ENCODE measurements at regions not wholly inside any gene's neighbourhood (a gene's known extent, or its start where the extent isn't known, plus 50 kb on each side); places are given as distances from the start of the nearest gene placed in this dataset.

GRCh38 chr2:2890246-2890645 is 487.4 kb downstream of the EIPR1 start (continued):
- TF ChIP-seq HDGF (IDR thresholded peaks at IDR 0.05) = no peak

- FAIRE-seq = no peak
- no peaks in the 10 kb centered on the region for H3K79me2 ChIP-seq (ENCODE audit: control insufficient read depth, insufficient read depth, low read length)
- H4K20me1 ChIP-seq (ENCODE audit: control insufficient read depth, insufficient read depth) = no peaks in the 10 kb centered on the region
- POLR2A ChIA-PET = no interaction called here
- intact Hi-C loops (cut with micrococcal nuclease; ENCODE audit: unreplicated experiment) (no loop called here), in situ Hi-C loops (cut with MboI) (no loop called here)
- no peak overlapping the region for H3K4me3 ChIP-seq
- no peaks in the 10 kb centered on the region for H3K36me3 ChIP-seq (ENCODE audit: control insufficient read depth in 2 of 2, insufficient read depth in 2 of 2, low read length in 1 of 2)
- H2AFZ ChIP-seq (ENCODE audit: control insufficient read depth, low read depth, low read length) = no peak overlapping the region
- H3K9ac ChIP-seq (ENCODE audit: control insufficient read depth, insufficient read depth, low read length) = no peak overlapping the region
- no peak overlapping the region for H3K4me2 ChIP-seq (ENCODE audit: control insufficient read depth, insufficient read depth)
- BruUV-seq (replicated peaks) = no TSS peak
- no peak for DNase-seq (ENCODE audit: low read depth, low spot score)
- no peaks in the 10 kb centered on the region for H3K9me3 ChIP-seq (replicated peaks; ENCODE audit: control insufficient read depth, insufficient read depth, low read length)
- no peak for ATAC-seq
- no peaks in the 10 kb centered on the region for H3K4me1 ChIP-seq (ENCODE audit: control insufficient read depth, insufficient read depth, low read length)
- SMC1A ChIA-PET (ENCODE audit: uncharacterized antibody, unreplicated experiment) = no interaction called here
- H3K27ac ChIP-seq (ENCODE audit: control insufficient read depth, insufficient read depth) = no peak overlapping the region
- H3K27me3 ChIP-seq (replicated peaks in 1 of 2; ENCODE audit: control insufficient read depth in 2 of 2, insufficient read depth in 2 of 2, low read length in 1 of 2) = no peaks in the 10 kb centered on the region
- RAD21 ChIA-PET (ENCODE audit: unreplicated experiment) = no interaction called here
- CTCF ChIA-PET = no interaction called here
- WGBS (ENCODE audit: insufficient coverage, insufficient replicate concordance, low lambda C conversion rate, missing lambda C conversion rate) = 54% methylated on average over 17 of the region's 17 CpGs
- no peak for TF ChIP-seq YY1 (IDR thresholded peaks at IDR 0.05; ENCODE audit: low read depth, low read length)
- no peak for TF ChIP-seq TCF3 (IDR thresholded peaks at IDR 0.05; ENCODE audit: borderline replicate concordance, insufficient read depth, low read depth, low read length)
- no peak for TF ChIP-seq SRF (IDR thresholded peaks at IDR 0.05; ENCODE audit: low read depth in 2 of 2, low read length in 2 of 2)
- TF ChIP-seq MLLT1 (IDR thresholded peaks at IDR 0.05) = no peak
- TF ChIP-seq, protein P1, sequence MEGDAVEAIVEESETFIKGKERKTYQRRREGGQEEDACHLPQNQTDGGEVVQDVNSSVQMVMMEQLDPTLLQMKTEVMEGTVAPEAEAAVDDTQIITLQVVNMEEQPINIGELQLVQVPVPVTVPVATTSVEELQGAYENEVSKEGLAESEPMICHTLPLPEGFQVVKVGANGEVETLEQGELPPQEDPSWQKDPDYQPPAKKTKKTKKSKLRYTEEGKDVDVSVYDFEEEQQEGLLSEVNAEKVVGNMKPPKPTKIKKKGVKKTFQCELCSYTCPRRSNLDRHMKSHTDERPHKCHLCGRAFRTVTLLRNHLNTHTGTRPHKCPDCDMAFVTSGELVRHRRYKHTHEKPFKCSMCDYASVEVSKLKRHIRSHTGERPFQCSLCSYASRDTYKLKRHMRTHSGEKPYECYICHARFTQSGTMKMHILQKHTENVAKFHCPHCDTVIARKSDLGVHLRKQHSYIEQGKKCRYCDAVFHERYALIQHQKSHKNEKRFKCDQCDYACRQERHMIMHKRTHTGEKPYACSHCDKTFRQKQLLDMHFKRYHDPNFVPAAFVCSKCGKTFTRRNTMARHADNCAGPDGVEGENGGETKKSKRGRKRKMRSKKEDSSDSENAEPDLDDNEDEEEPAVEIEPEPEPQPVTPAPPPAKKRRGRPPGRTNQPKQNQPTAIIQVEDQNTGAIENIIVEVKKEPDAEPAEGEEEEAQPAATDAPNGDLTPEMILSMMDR (IDR thresholded peaks at IDR 0.05 in 2 of 3, conservative IDR thresholded peaks at IDR 0.05 in 1 of 3; ENCODE audit: control insufficient read depth in 2 of 3, extremely low read depth in 1 of 3, insufficient read depth in 1 of 3, low read depth in 3 of 3, low read length in 3 of 3) = no peak
- TF ChIP-seq FOXM1 (IDR thresholded peaks at IDR 0.05; ENCODE audit: low read depth, low read length) = no peak
- no peak for TF ChIP-seq YBX1 (IDR thresholded peaks at IDR 0.05)
- no peak for TF ChIP-seq SUPT20H (IDR thresholded peaks at IDR 0.05; ENCODE audit: borderline replicate concordance, control insufficient read depth, low read depth, low read length)
- no peak for TF ChIP-seq PAX5 (IDR thresholded peaks at IDR 0.05; ENCODE audit: borderline replicate concordance, low read depth, low read length)
- TF ChIP-seq EED (IDR thresholded peaks at IDR 0.05; ENCODE audit: low read depth) = no peak
- no peak for TF ChIP-seq SMC3 (IDR thresholded peaks at IDR 0.05; ENCODE audit: borderline replicate concordance, low read length)
- no peak for TF ChIP-seq CEBPB (IDR thresholded peaks at IDR 0.05; ENCODE audit: borderline replicate concordance in 1 of 2, low read depth in 2 of 2, low read length in 2 of 2)
- TF ChIP-seq RELA (IDR thresholded peaks at IDR 0.05; ENCODE audit: borderline replicate concordance, partially characterized antibody) = no peak
- TF ChIP-seq POU2F2 (IDR thresholded peaks at IDR 0.05; ENCODE audit: borderline replicate concordance, low read depth, low read length) = no peak
- no peak for TF ChIP-seq CBFB (IDR thresholded peaks at IDR 0.05; ENCODE audit: low read depth)
- TF ChIP-seq, protein P2, sequence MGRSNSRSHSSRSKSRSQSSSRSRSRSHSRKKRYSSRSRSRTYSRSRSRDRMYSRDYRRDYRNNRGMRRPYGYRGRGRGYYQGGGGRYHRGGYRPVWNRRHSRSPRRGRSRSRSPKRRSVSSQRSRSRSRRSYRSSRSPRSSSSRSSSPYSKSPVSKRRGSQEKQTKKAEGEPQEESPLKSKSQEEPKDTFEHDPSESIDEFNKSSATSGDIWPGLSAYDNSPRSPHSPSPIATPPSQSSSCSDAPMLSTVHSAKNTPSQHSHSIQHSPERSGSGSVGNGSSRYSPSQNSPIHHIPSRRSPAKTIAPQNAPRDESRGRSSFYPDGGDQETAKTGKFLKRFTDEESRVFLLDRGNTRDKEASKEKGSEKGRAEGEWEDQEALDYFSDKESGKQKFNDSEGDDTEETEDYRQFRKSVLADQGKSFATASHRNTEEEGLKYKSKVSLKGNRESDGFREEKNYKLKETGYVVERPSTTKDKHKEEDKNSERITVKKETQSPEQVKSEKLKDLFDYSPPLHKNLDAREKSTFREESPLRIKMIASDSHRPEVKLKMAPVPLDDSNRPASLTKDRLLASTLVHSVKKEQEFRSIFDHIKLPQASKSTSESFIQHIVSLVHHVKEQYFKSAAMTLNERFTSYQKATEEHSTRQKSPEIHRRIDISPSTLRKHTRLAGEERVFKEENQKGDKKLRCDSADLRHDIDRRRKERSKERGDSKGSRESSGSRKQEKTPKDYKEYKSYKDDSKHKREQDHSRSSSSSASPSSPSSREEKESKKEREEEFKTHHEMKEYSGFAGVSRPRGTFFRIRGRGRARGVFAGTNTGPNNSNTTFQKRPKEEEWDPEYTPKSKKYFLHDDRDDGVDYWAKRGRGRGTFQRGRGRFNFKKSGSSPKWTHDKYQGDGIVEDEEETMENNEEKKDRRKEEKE (IDR thresholded peaks at IDR 0.05) = no peak
Measured at GRCh38 chr2:2889646-2890045, 488.0 kb downstream of the EIPR1 start.

All from GM12878 (cell line).